Liver (tissue), 8 donors: ENCODE measurements at regions not wholly inside any gene's neighbourhood (a gene's known extent, or its start where the extent isn't known, plus 50 kb on each side); places are given as distances from the start of the nearest gene placed in this dataset. TPM values are rescaled to one million over a fixed set of nuclear protein-coding genes. Genes with fewer than 3 reads are reported as not detected.

ENCODE experiments used
- DNase-seq: peaks from one replicate; pipeline ENCODE4 v3.0.0-alpha.2; 2017; ENCODE audit warnings: low spot score
- H3K27ac ChIP-seq, 2 donors: one replicate each; pipeline ENCODE4 v1.7.0; 2013; ENCODE audit warnings: inconsistent platforms in 2 of 2, low read length in 2 of 2, control low read depth in 1 of 2, low read depth in 1 of 2, mild to moderate bottlenecking in 1 of 2
- H3K27me3 ChIP-seq, 4 donors: one replicate each; pipeline versions ENCODE4 v1.6.1 to v1.7.0; 2013; ENCODE audit warnings: low read length in 3 of 4, inconsistent platforms in 1 of 4, mild to moderate bottlenecking in 1 of 4, moderate library complexity in 1 of 4; ENCODE audit not compliant: control insufficient read depth in 4 of 4, insufficient read depth in 4 of 4
- H3K36me3 ChIP-seq, 4 donors: one replicate each; pipeline versions ENCODE4 v1.6.1 to v1.7.0; 2013; ENCODE audit warnings: low read length in 3 of 4, mild to moderate bottlenecking in 3 of 4, low read depth in 1 of 4, moderate library complexity in 1 of 4; ENCODE audit not compliant: control insufficient read depth in 4 of 4, insufficient read depth in 3 of 4
- H3K4me1 ChIP-seq, 4 donors: one replicate each; pipeline versions ENCODE4 v1.6.1 to v1.7.0; 2013; ENCODE audit warnings: low read length in 3 of 4, mild to moderate bottlenecking in 3 of 4, moderate library complexity in 1 of 4; ENCODE audit not compliant: control insufficient read depth in 4 of 4, insufficient read depth in 4 of 4
- H3K4me3 ChIP-seq, 3 donors: one replicate each; pipeline versions ENCODE4 v1.6.1 to v1.7.0; 2013; ENCODE audit warnings: low read length in 3 of 3, control low read depth in 1 of 3, low read depth in 1 of 3, mild to moderate bottlenecking in 1 of 3
- H3K9ac ChIP-seq, 2 donors: one replicate each; pipeline ENCODE4 v1.7.0; 2013; ENCODE audit warnings: low read length in 2 of 2, mild to moderate bottlenecking in 2 of 2, moderate library complexity in 2 of 2, control low read depth in 1 of 2, low read depth in 1 of 2
- H3K9me3 ChIP-seq, 4 donors: one replicate each; pipeline versions ENCODE4 v1.6.1 to v1.7.0; 2013; ENCODE audit warnings: low read length in 3 of 4; ENCODE audit not compliant: control insufficient read depth in 4 of 4
- ATF3 ChIP-seq: IDR thresholded peaks from 2 replicates; pipeline ENCODE4 v1.6.1; 2016; ENCODE audit warnings: antibody characterized with exemption
- HNF4G ChIP-seq: IDR thresholded peaks from 2 replicates; pipeline ENCODE4 v1.6.1; 2016; ENCODE audit warnings: antibody characterized with exemption
- MAX ChIP-seq: IDR thresholded peaks from 2 replicates; pipeline ENCODE4 v1.6.1; 2016; ENCODE audit warnings: antibody characterized with exemption
- WGBS: extraction: QIAGEN DNeasy Blood & Tissue Kit; methylation state at CpG from one replicate; pipeline ENCODE4 v1.1.7; 2013; 5-methylcytosine and 5-hydroxymethylcytosine counted together
- small RNA-seq: library from RNA; depleted of rRNA; stranded (forward); fragments of <200 nt; gene quantifications from one replicate; pipeline ENCODE3, GENCODE V24; 2014
- donor health status: healthy.
- donor health status: healthy.
- donor health status: healthy.
- donor health status: healthy.

- no peak overlapping the region for H3K27ac ChIP-seq
- H3K27me3 ChIP-seq, result no peaks in the 10 kb centered on the region
- no peak overlapping the region for H3K4me3 ChIP-seq
- no peaks in the 10 kb centered on the region for H3K9me3 ChIP-seq
- H3K9ac ChIP-seq, result no peak overlapping the region
- WGBS, result 83% methylated on average over 5 of the region's 5 CpGs
- DNase-seq, result no peak
- TF ChIP-seq HNF4G (no peak), ATF3 (no peak), MAX (no peak)
- no peaks in the 10 kb centered on the region for H3K36me3 ChIP-seq
- H3K4me1 ChIP-seq, result no peaks in the 10 kb centered on the region
Measured at GRCh38 chr5:163387589-163388343, 49.6 kb upstream of the CCNG1 start.

Small RNA genes in the stretch of these regions (small RNA-seq; reads per million reads assigned to genes)
- not detected for gene RNU6-164P
